Loucy (cell line): ENCODE measurements at regions not wholly inside any gene's neighbourhood (a gene's known extent, or its start where the extent isn't known, plus 50 kb on each side); places are given as distances from the start of the nearest gene placed in this dataset.

Experiments
- CTCF ChIP-seq: fragments of 200-600 bp; sonication (generic); conservative IDR thresholded peaks from 2 replicates; pipeline ENCODE4 v1.5.1; 2014; ENCODE audit warnings: mild to moderate bottlenecking, antibody characterized with exemption, low read length
- EZH2phosphoT487 ChIP-seq: fragments of 200-600 bp; IDR thresholded peaks from 2 replicates; pipeline ENCODE4 v1.6.1; 2018; ENCODE audit warnings: antibody characterized with exemption, mild to moderate bottlenecking, moderate library complexity, borderline replicate concordance

- TF ChIP-seq CTCF, result no peak
- no peak for TF ChIP-seq EZH2phosphoT487
Measured at GRCh38 chr6:87932361-87932760, 115.3 kb upstream of the SPACA1 start.
